Fibroblast of skin of left biceps (primary cell): ENCODE measurements at regions not wholly inside any gene's neighbourhood (a gene's known extent, or its start where the extent isn't known, plus 50 kb on each side); places are given as distances from the start of the nearest gene placed in this dataset.
"Not testable (repeated sequence)": the region's sequence is repeated elsewhere in the genome, so short reads cannot be mapped to it uniquely, and the experiment has no call there.

Experiments
- DNase-seq, 2 experiments: peaks; one replicate each; pipeline ENCODE4 v3.0.0-alpha.2; 2013; ENCODE audit warnings: low read depth in 2 of 2

DNA sequence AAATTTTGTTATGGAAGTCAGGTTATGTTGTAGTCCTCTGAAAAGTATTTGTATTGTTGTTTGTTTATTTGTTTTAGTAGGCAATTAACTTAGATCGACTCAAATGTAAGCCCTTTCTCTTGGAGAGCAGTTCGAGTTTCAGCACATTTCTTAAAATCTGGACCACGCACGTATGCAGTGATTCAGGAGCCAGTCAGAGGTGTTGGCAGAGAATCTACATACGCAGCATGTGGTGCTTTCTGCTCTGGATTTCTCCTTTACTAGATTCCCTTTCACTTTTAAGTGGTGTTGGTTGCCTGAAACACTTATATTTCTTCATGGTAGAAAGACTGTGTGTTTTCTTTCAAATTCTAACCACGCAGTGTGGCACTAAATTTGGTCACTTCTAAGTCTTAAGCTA, 773.9 kb upstream of the LRATD1 start:
- DNase-seq, result no peak

DNA sequence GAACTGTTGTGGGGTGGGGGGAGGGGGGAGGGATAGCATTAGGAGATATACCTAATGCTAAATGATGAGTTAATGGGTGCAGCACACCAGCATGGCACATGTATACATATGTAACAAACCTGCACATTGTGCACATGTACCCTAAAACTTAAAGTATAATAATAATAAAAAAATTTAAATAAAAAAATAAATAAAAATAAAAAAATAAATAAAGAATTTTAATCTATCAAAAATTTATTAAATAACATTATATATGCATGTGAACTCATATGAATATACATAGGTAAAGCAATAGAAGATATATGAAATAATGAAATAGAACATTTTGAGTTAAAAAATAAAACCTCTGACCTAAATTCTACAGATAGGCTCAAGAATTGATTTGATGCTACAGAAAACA, 764.2 kb upstream of the LRATD1 start:
- DNase-seq, result not testable (repeated sequence)

DNA sequence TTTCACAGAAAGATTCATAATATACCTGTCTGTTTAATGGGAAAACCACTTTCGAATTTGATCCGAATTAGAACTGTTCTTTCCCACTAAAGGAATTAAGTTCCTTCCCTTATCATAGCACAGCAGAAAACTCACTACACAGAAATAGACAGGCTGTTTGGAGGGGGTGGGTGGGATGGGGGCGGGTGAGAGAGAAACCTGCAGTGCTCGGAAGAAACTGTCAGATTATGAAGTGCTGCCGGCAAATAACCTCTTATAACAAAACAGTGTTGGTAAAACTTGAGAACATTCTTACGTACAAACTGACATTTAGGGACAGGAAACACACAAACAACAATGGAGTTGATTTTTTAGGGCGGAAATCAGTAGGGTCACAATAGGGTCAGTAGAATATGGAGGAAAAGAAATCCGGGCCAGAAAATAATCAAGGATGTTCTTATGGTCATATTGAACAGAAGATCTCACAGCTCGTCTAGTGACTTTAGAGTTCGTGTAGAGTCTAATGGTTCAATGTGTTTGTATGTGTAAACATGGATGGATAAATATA, 756.0 kb upstream of the LRATD1 start:
- DNase-seq, result no peak

DNA sequence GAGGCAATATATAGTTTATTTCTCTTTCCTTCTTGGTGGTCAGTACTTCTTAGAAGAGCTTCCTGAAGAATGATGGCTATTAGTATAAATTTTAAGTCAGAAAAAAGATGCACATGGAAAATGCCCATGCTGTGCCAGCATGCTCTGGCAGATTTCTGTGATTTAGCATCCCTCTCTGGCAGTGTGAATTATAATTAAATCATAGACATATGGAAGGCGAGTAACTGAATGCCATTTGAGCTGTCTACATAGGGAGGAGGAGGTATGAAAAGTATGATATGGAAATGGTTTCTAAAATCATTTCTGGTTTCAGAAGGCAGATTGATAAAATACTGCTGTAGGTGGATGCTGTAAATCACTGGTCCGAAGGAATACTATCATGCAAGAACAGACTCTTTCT, 754.9 kb upstream of the LRATD1 start:
- no peak for DNase-seq

DNA sequence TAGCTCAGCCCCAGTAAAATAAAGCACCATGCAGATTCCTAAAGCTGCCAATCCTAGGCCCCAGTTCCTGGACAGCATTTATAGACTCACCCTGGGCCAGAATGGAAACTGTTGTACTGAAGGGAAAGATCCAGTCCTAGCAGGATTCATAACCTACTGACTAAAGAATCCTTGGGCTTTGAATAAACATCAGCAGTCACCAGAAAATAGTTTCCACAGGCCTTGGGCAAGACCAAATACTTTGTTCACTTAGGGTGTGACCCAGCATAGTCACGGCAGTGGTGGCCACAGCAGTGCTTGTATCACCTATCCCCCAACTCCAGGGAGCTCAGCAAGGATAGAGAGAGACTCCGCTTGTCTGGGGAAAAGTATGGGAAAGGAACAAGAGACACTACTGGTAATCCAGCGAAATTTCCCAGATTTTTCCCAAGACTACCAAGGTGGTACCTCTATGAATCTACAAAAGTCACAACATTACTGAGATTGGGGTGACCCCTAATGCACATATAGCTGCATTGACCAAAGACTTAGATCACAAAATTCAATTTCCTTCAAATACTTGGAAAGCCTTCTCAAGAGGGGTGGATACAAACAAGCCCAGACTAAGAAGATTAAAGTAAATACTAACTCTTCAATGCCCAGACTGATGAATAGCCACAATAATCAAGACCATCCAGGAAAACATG, 748.1 kb upstream of the LRATD1 start:
- no peak for DNase-seq

DNA sequence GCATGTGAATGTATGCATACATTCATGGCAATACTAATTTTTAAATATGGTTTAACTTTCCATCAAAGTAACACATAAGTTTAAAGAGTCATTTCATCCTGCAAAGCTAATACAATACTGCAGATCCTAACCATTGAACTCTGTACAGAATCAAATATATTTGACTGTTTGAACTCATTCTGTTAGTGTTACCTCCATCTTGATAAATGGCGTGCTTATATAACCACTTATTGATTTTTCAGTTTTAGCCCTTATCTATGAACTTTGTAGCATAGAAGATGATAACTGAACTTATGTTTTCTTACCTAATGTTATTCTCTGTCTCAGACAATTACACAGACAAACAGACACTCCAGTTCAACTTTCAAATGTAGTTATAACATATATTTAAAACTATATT, 731.0 kb upstream of the LRATD1 start:
- no peak for DNase-seq

DNA sequence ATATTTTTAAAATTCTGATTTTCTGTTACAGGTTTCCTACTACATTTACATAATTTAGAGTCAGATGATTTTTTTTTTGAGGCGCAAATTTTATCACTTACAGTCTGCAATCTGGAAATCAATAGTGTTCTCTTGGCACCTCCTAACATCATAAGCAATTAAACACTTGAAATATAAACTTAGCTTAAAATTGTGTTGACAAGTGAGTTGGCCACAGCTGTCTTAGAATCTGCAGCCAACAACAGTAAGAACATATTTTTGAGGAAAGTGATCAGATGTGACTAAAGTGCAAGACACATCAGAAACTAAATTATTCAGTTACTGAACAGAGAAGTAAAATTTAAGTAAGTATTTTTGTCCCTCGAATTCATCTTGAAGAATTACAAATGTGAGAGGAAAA, 726.7 kb upstream of the LRATD1 start:
- DNase-seq, result no peak

DNA sequence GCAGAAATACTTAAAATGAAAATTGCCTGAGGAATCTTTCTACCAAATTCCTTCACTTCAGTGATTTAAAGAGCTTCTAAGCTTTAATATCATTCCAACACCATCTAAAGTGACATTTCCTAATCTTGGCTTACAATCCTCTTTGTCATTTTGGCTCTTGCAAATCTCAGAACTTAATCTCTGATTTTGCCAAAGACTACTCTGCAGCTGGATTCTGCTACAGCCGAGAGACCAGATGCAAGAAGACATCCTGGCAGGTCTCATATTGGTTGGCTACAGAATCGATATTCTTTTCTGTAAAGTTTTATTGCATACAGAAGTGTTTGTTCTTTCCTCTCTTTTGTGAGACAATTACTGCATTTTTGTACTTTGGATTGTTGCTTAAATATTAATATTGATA, 716.5 kb upstream of the LRATD1 start:
- DNase-seq, result no peak

DNA sequence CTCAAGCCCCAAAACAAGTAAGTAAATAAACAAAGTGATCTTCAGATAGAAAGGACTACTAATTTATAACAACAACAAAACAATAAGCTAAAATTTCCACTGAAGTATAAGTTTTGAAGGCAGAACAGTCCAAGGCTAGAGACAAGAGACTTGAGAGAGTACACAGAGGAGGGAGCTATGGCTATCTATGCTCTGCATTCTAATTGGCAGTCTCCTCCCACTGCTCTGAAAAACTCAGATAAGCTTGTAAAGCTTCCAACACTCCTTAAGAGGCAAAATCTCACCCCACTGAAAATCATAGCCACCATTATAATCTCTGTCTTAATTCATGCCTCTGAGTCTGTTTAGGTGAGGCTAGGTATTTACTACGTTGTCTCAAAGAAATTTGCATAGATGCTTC, 714.6 kb upstream of the LRATD1 start:
- no peak for DNase-seq

DNA sequence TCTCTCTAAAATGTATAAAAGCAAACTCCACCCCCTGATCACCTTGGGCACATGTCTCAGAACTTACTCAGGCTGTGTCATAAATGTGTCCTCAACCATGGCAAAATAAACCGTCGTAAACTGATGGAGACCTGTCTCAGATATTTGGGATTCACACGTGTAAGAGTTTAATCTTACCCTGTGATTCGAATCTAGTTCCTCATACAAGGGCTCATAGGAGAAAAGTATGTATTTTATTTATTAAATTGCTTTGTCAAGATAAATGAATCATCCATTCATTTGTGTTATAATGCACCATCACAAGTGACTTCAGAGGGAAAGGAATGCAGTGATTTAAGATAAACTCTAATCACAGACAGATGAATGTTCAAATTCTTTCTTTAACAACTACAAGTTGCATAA, 712.5 kb upstream of the LRATD1 start:
- DNase-seq, result peak; percentile 1

DNA sequence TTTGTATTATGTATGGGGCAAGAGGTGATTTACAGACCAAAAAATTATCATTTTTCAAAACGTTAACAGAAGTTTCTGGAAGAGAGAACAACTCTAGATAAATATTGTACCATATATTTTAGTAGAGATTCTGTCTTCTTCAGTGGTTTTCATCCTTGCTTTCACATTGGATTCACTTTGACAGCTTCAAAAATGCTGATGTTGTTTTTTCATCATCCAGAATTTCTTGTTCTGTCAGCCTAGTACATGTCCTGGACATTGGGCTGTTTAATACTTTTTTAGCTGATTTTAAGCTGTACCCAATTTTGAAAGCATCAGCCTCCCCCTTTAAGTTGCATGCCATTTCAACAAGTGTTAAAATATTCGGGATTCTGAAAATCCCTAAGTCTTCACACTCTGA, 711.3 kb upstream of the LRATD1 start:
- DNase-seq, result no peak

DNA sequence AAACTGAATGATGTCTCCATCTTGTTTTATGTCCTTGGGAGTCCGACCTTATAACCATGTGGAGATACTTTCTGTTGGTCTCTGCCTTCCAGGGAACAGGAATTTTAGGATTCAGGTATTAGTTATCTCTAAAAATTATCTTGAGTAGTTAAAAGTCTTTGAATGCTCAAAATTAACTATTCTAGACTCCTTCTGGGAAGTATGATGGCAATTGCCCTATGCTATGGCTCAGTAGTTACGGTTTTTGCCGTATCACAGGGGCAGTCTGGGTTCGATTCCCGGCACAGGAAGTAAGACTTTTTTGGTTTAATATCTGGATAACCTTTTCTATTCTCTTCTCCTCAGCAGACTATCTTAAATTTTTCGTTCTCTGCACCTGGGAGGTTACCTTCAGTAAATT, 708.7 kb upstream of the LRATD1 start:
- no peak for DNase-seq

DNA sequence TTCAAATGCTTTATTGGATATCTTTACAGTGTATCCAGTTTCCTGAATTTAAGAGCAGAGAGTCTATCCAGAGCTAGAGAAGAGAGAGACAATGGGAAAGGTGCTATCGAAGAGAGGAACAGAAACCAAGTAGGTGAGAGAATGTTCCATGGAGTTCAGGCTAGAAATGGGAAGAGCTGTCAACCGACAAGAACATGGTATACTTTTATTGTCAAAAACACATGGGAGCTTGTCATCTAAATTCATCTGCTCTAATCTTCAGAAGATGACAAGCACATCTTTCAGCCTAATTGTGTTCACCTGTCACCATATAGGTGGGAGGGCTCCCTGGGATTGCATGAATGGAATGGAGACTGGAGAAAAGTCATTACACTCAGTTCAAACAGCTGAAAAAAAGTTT, 690.4 kb upstream of the LRATD1 start:
- DNase-seq, result no peak

DNA sequence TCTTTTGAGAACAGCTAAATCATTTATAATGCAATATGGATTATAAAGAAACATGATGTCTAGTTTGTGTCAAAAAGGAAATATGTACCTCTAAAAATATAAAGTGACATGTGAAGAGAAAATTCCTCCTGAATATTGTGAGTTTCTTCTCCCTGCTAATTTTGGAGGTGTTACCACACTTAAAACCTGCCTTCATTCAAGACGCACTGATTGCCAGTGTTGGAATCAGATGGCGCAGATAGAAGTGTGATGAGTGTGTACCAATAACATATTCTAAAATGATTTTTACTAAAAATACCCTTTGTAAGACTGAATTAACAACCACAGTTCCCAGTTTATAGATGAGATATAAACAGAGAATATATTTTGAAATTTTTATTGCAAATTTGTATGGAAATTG, 681.8 kb upstream of the LRATD1 start:
- DNase-seq, result no peak

DNA sequence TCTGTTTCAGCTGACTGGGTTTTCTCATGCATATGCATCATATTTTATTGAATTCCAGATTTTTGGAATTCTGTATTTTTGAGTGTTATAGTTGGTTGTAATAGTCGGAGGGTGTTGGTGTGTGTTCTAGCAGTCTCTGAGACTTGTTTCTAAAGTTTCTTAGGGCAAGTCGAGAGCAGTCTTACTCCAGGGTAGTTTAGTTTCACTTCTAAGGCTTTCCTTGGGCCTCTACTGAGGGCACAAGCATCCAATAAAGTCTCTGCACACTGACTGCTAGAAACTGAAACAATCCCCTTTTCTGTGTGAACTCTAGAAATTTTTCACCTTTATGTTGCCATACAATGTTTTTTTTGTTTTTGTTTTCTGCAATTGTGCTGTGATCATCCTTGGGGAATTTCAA, 663.7 kb upstream of the LRATD1 start:
- DNase-seq, result no peak

DNA sequence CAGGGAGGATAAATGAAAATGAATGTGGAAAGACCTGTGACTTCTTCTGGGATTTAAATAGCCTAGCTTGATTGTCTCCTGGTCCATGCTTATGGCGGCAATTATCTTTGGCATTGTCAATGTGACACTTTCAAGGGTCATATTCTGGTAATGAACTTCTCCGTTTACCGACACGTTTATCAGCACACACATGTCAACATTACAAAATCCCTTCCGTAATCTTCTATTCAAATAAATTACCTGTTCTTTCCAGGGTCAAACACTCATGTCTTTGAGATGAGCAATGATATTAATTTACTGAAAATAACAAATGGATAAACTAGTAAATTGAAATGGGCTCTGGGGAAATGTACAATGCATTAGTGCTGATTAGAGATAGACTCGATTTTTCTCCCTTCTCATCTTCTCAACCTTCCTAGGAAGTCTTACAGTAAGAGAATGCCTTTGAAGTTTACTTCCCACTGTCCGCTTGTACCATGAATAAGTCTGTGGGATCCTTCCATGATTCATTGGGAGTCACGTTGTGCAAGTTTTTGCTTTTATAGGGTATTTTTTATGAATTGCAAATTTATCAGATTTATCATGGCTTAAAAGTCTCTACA, 646.3 kb upstream of the LRATD1 start:
- DNase-seq, result no peak

DNA sequence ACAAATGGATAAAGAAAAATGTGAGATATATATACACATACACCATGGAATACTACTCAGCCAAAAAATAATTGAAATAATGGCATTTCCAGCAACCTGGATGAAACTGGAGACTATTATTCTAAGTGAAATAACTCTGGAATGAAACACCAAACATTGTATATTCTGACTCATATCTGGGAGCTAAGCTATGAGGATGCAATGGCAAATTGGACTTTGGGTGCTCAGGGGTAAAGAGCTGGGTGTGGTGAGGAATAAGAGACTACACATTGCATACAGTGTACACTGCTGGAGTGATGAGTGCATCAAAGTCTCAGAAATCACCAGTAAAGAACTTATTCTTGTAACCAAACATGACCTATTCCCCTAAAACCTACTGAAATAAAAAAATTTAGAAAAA, 636.0 kb upstream of the LRATD1 start:
- DNase-seq, result no peak

DNA sequence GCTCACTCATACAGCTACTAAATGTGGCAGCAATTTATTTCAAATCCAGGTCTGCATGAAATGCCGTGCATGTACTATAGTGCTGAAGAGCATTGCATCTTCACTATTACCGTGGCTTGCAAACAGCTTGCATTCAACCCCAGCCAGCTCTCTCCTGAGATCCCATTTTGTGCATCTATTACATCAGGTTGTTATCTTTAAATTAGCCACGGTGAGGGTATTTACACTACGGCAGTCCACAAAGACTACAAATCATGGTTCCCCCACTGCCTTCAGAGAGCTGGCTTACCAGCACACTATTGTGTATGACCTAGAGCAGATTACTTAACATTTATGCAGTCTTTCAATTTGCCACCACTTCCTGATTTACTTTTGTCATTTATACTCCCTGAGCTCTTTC, 621.3 kb upstream of the LRATD1 start:
- DNase-seq, result no peak

DNA sequence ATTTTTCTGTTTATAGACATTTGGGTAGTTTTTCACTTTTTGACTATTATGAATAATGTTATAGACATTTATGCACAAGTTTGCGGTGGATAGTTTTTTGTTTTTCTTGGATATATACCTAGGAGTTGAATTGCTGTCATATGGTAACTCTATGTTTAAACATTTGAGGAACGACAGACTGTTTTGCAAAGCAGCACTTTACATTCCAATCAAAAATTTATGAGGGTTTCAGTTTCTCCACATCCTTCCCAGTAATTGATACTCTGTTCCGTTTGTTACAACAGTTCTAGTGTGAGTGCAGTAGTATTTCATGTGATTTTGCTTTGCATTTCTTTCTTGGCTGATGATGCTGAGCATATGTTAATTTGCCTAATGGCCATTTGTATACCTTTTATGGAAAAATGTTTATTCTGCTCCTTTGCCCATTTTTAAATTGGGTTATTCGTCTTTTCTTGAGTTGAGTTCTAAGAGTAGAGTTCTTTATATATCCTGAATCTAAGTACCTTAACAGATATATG, 617.3 kb upstream of the LRATD1 start:
- peak in 1 of 2 experiments; percentile 1 for DNase-seq

DNA sequence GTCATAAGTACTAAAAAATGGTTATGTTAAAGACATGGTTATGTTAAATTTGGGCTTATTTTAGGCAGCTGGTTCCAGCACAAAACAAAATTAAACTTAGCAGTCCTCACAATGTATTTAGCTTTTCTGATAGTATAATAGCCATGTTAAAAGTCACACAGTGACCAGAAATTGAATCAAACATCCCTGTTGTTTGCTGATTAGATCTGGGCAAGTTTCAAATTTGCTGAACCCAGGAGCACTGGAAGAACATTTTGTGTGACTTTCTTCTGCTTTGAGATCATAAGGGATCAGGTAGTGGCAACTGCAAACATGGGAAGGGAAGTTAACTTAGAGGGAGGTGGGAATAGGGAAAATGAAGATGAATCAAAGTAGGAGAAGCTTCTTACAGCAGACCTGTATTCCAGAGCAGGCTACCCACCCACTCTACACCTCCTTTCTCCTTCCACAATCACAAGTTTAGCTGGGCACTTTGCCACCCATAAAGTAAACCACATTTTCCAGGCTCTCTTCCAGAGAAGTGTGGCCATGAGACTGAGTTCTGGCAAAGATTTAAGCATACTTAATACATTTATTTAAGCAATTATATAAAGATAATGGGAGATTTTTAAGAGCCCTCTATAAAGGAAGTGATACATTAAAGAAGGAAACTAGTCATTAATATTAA, 616.1 kb upstream of the LRATD1 start:
- peak in 1 of 2 experiments; percentile 1 for DNase-seq

DNA sequence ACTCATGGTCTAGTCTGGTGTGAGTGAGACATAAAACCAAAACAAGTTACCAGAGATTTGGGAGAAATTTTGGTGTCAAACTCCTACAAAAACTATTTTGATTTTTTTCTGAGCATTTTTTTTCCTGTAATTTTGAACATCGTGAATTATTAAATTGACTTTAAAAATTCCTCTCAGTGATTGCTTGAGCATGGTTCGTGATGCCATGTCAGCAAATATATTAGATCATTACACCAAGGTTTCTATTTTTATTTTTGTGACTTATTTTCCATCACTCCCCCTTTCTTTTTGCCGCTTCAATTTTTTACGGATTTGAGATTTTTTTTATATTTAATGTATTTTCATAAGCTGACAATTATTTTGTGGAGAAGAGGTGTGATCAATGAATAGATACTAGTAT, 613.9 kb upstream of the LRATD1 start:
- no peak for DNase-seq

DNA sequence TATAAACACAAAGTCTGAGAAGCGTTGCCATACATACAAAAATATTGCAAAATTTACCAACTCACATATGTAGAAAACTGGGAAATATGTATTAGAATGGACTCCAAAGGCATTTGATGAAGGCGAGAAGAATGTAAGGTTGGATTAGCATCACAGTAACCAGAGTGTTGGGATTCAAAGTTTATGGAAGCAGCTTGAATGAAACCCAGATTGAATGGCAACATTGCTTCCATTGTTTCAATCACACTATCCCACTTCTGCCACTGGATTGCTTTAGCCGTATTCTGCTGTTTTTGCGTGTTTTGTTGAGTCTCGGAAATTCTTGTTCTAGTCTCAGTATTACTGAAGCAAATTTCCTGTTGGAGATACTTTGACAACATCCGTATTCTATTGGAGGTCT, 609.0 kb upstream of the LRATD1 start:
- no peak for DNase-seq

DNA sequence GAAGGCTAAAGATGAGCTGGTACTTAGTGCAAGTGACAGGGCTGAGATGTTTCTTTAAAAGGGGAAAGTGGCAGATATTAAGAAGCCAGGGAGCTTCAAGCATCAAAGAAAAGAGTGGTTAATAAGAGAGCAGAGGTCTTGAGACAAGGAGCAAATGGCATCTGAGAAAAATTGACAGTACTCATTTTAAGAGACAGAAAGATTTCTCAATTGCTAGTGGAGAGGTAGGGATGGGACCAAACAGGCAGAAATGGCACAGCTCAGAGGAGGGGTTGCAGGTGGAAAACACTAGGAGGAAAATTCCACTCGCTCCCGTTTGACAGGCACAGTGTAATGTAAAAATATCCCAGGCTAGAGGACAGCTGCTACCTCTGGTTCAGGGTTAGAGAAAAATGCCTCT, 593.4 kb upstream of the LRATD1 start:
- DNase-seq, result no peak
